HG02610 (cell line): ENCODE measurements at regions not wholly inside any gene's neighbourhood (a gene's known extent, or its start where the extent isn't known, plus 50 kb on each side); places are given as distances from the start of the nearest gene placed in this dataset.

Experiments used
- ATAC-seq: cut with Tn5 transposase; IDR thresholded peaks from one replicate; pipeline ENCODE4 v1.9.1; 2021; ENCODE audit warnings: mild to moderate bottlenecking, moderate library complexity; ENCODE audit not compliant: unreplicated experiment

DNA sequence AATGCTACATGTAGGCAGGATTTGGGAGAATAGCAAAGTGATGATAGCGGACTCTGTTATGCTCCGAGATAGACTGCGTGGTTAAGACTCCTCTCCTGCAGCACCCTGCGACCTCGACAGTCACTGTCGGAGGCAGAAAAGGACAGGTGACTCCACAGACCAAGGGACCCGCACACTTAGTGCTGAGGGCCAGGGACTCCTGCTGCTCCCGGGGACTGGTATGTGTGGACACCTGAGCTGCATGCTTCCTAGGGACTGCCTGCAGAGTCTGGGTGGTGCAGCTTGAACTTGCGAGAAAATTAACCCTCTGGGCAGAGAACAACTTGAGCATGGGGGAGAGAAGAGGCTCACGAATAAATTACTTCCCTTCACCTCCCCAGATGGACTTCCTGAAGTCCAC is 407.1 kb upstream of the PFKP start:
- ATAC-seq = no peak

DNA sequence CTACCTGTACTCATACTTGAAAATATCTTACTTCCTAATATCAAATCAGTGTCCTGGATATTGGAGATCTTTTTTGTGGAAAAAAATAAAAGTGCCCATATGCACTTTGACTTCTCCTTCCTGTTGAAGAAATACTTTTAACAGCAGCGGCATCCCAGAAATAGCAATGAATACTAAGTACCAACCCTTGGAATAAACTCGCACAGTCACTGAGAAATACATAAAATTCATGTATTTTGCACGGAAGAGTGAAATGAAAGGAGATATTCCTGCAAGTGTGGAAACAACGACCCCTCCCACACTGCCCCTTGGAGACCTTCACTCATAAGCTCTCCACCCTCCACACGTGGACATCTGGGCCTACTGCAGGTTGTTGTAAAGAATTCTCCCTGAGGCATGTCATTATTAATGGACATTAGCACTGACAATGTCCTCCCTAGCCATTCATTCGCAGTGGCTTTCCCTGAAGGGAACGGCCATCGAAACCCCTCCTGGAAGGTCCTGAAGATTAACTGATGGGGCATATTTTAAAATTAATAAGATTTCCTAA is 407.6 kb upstream of the PFKP start:
- no peak for ATAC-seq

DNA sequence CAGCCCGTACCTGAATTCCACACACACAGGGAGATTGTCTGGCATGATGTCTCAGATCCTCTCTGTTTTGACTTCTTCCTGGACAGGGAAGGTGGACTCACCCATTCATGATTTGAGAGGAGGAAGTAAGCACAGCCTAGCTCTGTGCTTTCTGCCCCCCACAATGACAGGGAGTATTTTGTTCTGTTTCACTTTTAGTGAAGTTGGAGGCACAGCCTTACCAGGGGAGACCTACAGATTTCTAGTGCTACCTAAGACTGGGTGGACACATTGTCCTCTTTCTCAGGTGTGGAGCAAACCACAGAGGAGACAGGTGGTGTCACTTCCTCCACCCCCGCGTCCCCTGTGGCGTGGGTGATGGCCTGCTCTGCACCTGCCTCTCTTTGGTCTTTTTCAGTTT is 408.6 kb upstream of the PFKP start:
- ATAC-seq = no peak

DNA sequence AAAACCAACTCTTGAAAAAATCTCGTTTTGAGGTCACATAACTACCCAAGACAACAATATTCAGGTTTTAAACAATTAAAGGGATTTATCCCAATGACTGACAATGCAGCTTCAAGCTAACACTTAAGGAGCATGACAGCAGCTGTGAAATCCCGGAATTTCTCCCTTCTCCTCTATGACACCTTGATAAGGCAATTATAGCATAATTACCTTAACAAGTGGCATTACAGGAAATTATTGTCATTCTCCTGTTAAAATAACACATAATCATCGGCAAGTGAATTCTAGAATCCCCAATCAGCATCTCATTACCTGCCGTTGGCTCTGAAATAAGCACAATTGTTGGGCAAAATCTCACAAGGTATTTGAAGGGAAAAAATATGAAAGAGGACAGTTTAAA is 417.0 kb upstream of the PFKP start:
- ATAC-seq = no peak

DNA sequence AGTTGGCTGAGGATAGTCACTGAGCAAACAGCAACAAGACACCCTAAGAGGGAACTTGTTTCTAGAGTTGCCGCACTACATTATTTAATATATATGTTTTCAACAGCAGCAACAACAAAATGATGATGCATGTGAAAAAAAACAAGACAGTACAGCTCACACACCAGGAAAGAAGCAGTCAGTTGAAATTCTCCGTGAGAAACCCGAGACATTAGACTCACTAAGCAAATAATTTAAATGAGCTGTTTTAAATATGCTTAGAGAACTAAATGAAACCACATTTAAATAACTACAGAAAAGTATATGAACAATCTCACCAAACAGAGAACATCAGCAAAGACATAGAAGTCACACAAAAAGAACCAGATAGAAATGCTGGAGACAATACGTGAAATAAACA is 426.3 kb upstream of the PFKP start:
- no peak for ATAC-seq

DNA sequence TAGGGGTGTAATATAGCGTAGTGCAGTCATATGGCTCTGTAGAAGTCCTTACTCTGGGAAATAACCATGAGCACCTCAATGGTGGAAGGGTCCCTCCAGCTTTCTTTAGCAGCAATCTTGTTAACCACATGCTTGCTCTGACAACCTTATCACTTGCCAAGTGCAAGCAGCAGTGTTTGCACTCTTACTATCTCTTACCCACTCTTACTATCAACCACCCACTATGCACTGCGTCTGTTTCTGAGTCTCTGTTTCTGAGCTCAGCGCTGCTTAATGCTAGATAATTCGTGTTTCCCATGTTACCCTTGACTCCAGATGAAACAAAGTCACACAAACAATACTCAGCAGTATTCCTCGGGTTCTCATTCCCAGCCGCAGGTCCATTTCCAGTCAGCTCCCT is 433.7 kb upstream of the PFKP start:
- ATAC-seq = no peak

DNA sequence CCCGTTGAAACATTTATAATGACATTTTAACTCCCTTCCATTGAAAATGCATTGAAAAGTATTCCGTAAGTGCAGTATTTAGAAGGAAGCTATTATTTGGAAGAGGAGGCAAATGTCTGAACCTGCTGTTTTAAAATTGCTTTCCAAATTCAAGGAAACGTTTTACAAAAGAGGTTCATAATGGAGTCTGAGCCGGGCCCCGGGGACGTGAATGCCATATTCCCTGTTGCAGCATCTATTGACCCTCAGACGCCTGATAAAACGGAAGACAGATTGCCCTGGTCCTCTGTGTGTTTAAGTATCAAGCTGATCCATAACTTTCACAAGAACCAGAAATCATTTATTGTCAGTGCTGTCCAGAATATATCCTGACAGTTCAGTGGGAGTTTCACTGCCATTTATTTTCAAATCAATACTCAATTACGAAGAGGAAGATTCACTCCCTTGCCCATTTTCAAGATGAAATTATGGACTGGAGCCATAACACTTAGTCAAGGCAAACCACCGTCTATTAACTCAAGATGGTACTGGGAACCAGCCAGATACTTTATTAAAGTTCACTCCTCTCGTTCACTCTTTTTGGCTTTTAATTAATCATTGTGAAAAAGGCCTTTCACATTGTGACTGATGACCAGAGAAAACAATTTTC is 435.7 kb upstream of the PFKP start:
- no peak for ATAC-seq

DNA sequence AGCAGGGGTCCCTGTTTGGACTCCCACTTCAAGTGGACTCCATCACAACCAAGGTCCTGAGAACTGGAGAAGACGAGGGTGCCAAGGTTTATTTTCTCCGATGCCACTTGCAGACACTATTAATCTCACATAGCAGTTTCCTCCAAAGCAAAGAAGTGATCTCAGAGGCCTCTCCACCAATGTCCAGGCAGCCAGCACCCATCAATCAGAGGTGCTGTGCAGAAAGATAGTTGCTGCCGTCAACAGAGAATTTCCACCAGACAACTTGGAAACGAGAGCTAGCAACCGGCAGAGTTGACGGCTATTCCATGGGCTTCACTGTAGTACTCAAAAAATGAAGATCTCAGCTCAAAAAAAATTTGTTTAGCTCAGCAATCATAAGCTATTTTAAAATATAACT is 438.6 kb upstream of the PFKP start:
- no peak for ATAC-seq

DNA sequence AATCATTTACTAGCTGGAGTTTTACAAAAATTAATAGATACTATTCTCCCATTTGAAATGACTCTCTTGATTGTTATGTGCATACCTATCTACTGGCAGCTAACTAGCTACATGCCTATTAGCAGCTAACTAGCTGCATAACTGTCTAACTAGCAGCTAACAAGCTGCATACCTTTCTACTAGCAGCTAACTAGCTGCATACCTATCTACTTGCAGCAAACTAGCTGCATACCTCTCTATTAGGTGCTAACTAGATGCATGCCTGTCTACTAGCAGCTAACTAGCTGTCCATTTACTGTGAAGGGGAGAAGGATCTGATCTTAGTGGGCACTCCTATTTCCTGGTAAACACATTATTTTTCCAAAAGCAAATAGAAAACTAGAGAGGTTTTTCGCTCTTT is 439.4 kb upstream of the PFKP start:
- ATAC-seq = no peak

DNA sequence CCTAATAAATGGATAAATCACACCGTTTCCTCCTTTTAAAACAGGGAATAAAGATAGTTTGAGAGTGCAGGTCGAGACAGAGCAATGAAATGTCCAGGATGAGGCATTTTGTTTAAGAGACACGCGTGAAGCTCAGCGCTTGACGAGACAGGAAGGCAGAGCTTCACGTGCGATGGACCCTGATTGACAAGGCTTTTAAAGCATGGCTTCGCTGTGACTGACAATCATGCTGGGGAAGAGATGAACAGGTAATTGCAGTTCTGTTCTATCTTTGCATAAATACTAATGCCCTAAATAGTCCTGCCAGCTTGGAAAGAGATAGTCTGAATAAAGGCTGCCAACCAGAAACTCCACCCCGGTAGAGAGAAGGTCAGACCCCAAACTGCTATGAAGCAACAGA is 442.3 kb upstream of the PFKP start:
- ATAC-seq = no peak

DNA sequence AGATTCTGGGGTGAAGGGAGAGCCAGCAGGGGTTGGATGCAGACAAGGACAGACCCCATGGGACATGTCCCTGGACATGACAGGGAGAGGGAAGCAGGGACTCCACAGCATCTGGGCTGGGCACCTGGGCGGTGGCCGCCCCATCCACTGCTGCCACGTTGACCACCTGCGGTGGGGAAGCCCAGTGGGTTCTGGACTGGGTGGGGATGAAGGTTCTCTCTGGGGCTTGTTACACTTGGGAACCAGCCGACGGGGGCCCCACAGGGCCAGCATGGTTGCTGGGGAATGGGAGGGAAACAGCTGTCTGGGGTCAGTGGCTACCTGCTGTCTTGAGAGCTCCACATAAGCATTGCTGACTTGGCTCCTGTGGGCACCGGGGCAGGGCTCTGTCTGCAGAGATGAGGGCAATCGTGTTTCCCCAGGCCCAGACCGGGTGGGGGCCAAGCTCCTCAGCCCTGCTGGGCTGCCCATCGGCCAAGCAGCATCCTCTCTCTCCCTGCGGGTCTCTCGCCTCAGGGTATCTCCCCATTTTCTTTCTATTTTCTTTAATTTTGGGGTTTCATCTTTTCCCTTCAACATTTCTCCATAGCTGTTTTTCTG is 443.6 kb upstream of the PFKP start:
- ATAC-seq = no peak

DNA sequence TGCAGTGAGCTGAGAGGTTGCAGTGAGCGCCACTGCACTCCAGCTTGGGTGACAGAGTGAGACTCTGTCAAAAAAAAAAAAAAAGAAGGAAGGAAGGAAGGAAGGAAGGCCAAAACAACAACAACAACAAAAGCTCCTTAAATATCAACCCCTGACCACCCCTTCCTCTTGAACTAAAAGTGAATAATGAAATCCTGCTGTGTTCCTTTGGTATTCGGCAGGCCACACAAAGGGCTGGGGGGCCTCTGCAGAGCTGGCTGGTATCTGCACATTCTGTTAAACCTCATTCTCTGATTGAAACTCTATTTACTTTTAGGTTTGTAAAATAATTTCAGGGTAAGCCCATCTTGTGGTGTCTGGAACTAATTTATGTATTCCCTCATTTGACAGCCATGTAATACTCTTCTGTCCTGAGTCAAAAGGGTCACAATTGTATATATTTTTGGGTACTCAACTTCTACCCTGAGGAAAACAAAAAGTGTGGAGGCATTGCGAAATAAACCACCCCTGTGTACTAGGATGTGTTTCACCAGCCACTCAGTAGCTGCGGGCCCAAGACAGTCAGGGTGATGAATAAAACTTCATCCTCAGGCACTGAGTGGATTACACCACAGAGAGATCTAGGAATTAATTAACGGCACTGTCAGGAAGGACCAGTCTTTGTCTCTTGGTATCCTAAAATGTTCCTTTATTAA is 446.4 kb upstream of the PFKP start:
- ATAC-seq = no peak

DNA sequence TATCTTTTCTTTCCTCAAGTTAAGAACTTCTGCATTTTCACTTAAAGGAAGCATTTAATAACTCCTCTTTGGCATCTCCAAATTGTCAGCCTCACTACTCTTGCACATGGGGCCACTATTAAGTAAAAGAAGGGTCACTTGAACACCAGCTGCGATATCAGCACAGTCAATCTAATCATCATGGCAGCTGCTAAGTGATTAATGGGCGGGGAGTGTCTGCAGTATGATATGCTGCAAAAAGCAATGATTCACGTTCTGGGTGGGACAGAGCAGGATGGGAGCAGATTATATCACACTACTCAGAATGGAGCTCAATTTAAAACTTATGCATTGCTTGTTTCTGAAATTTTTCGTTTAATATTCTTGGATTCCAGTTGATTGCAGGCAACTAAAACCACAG is 447.4 kb upstream of the PFKP start:
- ATAC-seq = no peak

DNA sequence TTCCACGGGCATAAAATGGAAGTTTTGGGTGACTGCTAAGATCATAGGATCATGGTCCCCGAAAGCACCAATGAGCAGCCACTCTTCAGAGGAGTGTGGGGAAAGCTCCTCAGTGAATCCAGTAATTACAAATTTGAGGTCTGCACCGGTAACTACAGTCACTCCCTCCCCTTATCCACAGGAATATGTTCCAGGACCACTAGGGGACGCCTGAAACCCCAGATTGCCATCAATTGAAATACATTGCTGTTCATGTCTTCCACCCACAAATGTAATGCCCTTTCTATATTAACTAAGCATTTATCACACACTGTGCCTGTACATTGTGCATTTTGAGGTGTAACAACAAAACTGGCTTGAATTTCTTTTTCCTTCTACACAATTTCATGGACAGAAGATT is 447.9 kb upstream of the PFKP start:
- ATAC-seq = no peak

DNA sequence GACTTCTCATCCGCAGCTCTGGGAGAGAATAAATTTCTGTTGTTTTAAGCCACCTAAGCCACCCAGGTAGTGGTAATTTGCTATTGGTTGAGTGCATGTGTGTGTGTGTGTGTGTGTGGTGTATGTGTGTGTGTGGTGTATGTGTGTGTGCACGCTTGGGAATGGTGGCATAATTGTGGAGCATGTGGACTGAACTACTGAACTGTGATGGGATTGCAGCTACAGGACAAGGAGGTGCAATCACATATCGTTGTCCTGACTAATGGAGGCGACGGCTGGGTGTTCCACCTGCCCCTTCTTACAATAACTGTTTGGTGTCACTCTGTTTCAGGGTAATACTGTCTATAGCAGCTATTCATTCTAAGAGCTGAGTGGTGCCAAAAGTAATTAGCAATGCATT is 448.7 kb upstream of the PFKP start:
- no peak for ATAC-seq

DNA sequence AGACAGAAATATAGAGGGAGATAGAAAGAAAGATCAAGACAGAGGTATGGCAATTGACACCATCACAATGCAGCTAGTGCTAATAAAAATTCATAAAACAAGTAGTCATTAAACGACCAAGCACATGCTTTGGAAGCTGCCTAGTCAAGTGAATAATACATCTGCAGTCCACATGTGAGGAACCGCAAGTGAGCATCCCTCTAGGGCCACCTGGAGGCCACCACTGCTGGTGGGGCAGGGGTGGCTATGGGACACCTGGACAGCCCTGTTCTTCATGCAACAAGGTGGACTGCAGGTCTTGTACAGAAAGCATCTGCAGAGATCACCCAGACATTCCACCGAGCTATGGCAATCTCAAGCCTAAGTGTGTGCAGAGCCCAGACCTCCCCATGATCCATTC is 451.1 kb upstream of the PFKP start:
- ATAC-seq = no peak

DNA sequence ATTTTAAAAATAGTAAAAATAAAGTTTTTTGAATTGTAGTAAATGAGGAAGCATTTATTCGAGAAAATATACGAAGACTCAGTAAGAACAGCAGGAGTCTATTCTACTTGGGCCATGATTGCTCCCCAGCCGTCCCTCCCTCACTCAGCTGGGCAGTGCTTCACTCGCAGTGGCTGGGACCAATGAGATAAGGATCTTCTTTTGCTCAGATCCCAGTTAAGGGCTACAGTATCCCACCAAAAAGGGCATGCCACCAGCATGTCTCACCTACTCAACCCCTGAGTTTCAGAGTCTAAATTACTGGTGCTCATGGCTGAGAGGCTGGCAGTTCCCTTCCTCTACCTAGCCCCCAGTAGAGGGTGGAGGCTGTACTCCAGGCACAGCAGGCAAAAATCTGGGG is 455.7 kb upstream of the PFKP start:
- ATAC-seq = no peak

DNA sequence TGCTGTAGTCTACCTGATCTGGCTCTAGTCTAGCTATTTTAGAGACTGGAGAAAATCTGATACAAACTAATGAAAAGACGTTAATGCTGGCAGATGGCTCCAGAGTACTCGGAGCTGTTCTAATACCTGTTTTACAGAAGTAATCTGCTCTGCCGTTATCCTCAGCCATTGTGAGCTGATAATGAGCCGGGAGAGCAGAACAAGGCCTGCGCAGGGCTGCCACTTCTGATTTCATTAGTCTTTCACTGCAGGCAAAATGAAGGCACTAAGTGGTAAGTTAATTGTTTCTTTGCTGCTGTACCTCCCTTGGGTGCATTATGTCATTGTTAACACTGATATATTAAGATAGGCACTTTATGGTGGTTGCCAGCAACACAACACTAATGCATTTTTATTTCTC is 456.4 kb upstream of the PFKP start:
- no peak for ATAC-seq

DNA sequence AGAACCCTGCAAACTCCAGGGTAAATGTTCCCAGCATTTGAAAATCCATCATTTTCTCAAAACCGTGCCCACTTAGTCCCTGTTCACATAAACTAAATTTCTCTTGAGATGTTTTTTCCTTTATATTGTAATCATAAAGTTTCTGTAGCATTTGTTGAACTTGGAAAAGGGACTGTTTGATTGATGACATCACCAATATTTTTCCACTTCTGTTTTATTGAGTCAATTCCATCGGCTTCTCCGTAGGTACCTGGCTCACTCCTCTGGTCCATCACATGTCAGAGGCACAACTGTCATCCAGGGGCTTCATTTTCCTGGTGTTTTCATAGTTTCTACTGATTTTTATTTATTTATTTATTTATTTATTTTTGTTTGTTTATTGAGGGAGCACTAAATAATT is 462.5 kb upstream of the PFKP start:
- ATAC-seq = no peak

DNA sequence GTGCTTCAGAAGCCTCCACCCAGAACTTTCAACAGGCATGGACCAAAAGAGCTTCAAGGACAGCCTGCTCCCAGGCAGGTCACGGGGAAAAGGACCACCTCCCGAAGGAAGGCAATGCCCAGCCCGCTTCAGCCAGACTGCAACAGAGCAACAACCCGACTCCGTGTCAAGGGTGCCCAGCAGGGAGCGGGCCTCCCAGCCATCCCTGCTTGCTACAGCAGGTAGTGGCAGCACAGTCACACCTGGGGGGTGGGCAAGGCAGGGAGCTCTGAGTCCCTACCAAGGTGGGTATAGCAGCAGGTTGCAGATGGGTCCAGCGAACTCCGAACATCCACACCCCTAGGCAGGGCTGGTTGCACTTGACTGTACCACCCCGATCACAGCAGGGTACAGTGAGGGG is 467.8 kb upstream of the PFKP start:
- ATAC-seq = no peak

DNA sequence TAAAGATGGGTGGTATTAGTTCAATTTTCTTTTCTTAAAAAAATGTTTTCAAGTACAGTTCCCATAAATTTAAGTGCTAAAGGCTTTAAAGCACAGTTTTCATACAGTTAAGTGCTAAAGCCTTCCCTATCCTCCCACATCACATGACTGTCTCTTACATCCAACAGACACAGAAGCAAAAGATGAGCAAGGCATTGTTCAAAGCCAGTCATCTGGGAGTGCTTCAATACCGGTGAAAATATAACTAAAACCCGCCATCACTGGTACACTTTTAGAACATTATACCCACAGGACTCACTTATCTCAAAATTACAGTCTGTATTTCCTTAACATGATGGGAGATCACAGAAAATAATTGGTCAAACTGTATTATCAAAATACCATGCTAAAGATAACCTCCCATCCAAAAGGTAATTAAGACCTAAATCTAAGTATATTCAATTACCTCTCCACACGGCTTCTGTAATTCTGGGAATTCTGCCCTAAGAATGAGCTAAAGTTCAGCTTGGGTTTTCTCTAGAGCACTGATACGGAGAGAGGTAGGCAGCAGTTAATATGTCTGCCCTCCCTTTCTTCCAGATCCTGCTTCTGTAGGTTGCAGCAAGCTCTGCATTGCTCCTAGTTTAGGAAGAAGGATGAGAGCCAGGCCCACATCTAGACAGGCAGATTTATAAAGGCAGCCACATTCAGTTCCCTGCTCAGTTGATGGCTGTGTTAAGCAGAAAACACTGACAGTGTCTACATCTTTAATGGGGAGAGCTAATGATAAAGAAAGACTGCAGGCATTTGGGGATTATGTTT is 474.8 kb upstream of the PFKP start:
- ATAC-seq = no peak

DNA sequence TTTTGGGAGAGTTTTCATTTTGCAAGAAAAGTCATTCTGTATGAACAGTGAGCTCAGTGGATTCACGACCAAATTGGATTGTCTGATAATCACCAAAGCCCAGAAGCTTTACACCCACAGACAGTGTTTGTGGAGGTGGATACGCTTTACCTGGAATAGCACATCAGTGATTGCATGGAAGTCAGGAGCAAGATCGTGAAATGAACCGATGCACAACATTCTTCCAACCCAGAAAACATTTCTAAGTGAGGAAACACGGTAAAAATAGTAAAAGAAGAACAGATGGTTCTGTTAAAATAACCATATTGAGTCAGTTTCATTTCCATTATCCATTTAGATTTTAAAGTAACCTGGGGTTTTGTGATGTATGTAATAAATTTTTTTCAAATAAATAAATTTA is 478.2 kb upstream of the PFKP start:
- no peak for ATAC-seq
